ENCODE measurements at regions not wholly inside any gene's neighbourhood (a gene's known extent, or its start where the extent isn't known, plus 50 kb on each side); places are given as distances from the start of the nearest gene placed in this dataset.
A peak's percentile ranks its signal among the peaks of the same experiment; 100 is the strongest.

DNA sequence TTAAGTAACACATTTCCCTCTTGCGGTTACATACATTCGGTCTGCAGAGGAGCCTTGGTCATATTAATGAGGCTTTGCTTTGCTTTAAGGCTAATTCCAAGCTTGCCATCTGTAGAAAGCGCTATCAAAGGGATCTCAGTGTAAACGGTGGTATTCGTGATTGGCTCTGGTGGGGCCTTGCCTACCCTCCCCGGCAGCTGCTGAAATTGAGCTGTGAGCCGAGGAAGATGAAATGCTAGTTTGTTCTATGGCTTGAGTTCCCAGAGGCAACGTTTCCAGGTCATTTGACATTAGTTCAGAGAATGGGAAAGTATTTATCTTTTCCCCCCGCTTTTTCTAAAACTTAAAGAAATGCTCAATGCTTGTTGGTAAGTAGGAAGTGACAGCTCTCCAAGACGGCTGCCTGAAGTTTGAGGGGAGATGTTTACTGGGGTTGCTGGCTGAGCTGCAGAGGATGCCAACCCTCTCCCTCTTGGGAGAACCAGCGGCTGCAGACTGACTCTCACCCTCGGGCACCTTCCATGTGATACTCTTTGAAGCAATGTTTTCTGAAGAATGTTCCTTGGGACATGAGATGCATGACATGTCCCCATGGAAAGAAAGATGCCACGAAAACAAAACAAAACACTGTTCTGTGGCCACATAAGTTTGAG lies 458.7 kb upstream of the EEF2KMT start:
- DNase-seq = no peak

DNA sequence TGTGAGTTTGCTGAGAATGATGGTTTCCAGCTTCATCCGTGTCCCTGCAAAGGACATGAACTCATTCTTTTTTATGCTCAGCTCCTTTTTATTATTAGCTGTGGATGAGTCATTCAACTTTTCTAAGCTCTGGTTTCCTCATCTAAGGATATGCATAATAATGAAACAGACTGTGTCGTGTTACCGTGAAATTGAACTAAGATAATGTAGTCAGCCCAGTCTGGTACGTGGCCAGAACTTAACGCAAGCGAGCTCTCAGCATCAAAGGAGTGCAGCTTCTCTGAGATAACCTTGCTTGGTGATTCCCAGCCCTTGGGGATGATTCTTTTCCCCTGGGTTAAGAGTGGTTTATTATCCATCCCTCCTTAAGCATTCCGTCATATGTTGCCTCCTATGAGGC lies 454.3 kb upstream of the EEF2KMT start:
- no peak for DNase-seq

DNA sequence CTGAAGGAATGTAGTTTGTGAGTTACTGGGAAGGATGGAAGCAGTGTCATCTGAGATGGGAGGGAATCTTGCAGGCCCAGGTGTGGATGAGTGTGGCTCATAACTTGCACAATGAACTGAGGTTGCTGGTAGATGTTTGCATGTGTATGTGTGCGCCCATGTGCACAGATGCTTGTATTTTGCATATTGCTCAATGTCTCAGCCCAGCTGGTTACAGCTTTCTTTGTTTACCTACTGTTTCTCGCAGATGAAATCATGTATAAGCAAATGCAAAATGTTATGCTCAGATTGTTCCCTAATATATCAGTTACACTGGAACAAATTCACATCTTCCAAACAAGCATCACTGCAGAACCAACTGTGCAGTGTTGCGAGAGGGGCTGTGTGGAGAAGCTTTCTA lies 452.2 kb upstream of the EEF2KMT start:
- no peak for DNase-seq

DNA sequence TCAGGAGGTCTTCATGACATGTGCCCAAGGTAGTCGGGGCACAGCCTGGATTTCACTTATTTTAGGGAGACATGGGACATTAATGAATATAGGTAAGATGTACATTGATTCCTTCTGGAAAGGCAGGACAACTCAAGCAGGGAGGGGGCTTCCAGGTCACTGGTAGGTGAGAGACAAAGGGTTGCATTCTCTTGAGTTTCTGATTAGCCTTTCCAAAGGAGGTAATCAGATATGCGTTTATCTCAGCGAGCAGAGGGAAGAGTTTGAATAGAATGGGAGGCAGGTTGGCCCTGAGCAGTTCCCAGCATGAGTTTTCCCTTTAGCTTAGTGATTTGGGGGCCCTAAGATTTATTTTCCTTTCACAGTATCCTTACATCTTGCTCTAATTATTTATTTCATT lies 443.8 kb upstream of the EEF2KMT start:
- DNase-seq = no peak

DNA sequence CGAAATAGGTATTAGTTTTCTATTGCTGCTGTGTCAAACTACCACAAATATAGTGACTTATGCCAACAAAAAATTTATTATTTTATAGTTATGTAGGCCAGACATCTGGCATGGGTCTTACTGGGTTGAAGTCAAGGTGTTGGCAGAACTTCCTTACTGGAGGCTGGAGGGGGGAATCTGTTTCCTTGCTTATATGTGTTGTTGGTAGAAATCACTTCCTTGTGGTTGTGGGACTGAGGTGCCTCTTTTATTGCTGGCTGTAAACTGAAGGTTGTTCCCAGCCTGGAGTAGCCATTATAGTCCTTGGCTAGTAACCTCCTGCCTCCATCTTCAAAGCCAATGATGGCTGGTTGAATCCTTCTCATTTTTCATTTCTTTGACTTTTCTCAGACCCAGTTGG lies 439.8 kb upstream of the EEF2KMT start:
- DNase-seq = no peak

DNA sequence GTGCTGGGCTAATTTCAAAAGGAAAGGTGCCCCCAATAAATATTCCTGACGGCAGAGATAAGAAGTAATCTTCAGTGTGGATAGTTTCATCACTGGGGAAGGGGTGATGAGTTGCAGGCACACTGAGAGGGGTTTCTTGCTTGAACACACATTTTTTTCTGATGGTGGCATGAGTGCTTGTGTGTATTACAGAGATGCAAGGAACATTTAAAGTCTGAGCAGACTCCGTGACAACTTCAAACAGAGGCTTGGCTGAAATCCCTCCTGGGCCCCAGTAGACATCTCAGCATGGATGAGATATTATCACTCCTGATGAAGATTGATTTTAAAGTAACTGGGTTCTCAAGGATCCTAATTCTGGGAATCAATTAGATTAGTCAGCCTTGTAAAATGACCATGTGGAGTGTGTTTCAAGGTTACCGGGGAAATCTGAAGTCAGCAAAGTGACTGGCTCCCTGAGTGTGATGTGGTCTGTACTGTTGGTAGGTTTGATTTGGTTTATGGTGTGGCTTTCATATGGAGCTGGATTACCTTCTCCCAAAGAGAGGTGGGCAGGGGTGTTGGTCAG lies 435.8 kb upstream of the EEF2KMT start:
- DNase-seq = no peak

DNA sequence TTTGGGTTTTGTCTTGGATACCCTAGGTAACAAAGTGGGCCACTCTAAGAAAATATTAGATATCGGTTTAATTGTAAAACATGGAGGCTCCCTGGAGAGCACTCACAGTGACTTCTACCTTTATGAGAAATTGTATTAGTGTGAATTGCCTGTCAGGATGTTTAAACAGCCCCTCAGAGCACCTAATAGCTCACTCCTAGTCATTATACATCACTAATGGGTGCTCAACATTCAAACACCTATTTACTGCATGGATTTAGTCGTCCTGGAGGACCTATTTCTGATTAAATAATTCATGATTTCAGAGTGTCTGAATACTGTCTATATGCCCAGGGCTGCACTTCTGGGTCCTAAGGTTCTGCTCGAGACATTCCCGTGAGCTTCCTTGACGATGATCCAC lies 430.2 kb upstream of the EEF2KMT start:
- no peak for DNase-seq

DNA sequence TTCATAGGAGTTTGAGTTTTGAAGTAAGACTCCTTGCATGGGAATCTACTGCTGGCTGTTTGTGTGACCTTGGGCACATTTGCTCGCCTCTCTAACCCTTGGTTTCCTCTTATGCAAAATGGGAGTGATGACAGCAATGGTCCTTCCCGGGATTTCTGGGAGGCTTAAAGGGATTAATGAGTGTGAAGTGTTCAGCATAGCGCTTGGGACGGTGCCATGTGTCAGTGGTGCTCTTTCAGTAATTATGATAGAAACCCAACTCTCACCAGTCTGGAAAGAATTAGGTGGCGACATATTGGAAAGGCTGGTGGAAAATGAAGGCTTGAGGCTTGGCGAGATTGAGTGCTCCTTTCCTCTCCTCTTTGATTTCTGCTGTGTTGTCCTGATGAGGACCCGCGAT lies 429.2 kb upstream of the EEF2KMT start:
- no peak for DNase-seq

DNA sequence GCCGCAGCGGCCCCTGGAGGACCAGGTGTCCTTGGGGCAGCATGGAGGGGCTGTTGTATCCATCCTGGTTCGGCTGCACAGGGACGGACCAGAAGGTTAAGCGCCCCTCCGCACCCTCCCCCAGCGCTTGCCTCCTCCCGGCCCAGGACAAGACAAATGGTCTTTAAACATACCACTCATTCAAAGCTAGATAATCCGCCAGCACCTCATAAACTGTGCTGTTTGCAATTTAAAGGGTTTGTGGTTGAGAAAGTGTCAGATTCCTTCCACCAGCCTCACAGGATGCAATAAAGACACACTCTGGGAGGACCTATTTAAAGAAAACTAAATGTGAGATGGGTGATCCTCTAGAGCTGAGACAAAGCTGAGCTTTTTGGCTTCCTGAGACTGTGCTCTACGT lies 426.2 kb upstream of the EEF2KMT start:
- no peak for DNase-seq

DNA sequence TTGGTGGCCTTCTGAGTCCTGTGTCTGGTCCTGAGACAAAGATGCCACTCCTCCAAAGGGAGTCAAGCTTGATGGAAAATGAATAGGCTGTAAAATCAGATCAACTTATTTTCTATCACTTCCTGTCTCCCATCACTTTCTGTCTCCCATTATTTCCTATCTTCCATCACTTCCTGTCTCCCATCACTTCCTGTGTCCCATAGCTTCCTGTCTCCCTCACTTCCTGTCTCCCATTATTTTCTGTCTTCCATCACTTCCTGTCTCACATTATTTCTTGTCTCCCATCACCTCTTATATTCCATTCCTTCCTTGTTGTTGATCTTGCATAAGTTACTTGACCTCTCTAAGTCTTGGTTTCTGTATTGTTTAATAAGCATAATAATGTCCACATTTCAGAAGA lies 418.5 kb upstream of the EEF2KMT start:
- no peak for DNase-seq

DNA sequence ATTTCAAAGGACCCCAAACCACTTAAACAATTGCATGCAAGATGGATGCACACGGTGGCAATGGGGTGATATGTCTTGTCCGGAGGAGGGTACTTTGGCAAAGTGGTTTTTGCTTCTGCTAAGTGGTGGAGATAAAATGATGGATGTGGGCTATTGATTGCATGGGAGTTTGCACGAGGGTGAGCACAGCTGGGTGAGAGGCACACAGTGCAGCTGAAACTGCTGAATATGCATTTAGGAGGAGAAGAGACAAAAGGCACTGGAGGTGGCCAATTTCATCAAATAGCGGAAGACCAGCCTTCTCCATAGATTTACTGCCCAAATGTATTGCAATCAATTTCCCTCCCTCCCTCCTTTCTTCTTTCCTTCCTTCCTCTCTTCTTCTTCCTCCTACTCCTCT lies 414.4 kb upstream of the EEF2KMT start:
- no peak for DNase-seq

DNA sequence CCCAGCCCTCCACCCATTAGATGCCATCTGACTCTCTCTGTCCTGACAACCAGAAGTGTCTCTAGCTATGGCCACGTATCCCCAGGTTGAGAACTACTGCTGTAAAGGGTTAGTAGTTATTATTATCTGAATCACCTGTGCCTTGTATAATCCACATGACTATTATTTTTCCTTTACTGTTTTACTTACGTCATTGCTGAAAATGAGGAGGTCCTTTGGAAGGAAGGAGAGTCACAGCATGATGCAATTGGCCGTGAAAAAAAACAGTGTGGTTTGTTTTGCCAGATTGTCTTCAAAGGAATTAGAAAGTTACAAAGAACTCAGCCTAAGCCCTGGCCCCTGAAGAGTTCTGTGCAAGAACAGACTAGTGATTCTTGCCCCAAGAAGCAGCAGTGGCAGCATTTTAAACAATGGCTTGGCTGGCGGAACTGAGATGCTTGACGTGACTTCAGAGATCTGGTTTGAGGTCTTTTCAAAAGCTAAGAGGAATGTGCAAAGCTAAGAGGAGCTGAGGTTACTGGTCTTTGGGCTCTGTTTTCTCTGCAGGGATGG lies 413.3 kb upstream of the EEF2KMT start:
- no peak for DNase-seq

DNA sequence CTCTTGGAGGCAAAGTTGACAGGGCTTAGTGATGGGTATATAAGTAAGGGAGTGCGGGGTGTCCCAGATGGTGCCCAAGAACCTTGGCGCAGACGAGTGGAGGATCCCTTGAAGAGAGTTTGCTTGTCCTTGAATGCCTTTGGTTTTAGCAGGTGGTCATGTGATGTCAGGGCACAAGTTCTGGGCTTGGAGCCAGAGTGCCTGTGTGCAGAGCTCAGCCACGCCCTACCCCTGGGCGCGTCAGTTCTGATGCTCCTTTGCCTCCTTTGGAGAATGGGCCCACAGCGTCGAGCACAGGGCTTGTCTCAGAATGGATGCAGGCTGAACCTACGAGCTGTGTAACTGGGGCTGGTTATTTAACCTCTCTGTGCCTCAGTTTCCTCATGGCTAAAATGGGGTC lies 412.2 kb upstream of the EEF2KMT start:
- no peak for DNase-seq

DNA sequence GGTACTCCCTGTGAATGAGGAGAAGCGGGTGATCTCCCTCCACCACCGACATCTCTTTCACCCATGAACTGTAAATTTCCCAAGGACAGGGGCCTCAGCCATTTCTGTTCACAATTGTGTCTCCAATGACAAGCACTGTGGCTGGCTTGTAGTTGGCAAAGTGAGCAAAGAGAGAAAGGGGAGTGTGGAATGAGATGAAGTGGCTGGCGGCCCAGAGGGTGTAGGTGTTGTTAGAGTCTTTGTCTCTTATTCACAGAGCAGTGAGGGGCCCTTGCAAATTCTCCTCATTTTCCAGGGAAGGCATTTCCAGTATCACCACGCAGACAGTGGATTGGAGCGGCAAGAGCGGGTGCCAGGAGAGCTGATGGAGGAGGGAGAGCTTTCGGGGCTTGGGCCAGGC lies 411.7 kb upstream of the EEF2KMT start:
- DNase-seq = no peak

DNA sequence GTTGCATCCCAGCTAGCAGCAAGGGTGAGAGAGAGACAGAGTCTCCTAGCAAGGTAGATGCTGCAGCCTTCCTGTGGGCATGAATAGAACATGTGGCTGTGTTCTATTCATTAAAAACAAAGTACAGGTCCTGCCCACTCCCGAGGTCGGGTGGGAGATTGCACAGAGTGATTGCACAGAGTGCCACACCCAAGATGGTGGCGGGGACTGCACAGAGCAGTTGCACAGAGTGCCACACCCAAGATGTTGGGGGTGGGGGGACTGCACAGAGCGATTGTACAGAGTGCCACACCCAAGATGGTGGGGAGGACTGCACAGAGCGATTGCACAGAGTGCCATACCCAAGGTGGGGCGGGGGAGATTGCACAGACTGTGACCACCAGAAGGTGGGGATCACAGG lies 410.8 kb upstream of the EEF2KMT start:
- no peak for DNase-seq

DNA sequence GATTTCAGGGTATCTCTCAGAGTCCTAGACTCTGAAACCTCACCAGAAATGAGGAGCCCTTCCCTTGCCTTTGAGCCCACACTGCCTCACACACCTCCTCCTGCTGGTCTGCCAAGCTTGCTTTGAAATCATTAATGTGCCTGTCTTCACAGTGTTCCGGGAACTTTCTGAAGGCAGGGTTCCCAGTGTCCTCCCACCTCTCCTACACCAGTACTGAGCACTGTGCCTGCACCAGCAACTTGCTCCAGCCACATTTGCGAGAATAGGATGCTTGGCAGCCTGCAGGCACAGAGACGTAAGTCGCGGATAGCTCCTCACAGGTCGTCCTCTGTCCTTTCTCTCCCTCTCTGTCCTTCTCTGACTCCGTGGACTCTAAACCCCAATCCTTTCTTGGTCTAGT lies 408.4 kb upstream of the EEF2KMT start:
- DNase-seq = no peak

DNA sequence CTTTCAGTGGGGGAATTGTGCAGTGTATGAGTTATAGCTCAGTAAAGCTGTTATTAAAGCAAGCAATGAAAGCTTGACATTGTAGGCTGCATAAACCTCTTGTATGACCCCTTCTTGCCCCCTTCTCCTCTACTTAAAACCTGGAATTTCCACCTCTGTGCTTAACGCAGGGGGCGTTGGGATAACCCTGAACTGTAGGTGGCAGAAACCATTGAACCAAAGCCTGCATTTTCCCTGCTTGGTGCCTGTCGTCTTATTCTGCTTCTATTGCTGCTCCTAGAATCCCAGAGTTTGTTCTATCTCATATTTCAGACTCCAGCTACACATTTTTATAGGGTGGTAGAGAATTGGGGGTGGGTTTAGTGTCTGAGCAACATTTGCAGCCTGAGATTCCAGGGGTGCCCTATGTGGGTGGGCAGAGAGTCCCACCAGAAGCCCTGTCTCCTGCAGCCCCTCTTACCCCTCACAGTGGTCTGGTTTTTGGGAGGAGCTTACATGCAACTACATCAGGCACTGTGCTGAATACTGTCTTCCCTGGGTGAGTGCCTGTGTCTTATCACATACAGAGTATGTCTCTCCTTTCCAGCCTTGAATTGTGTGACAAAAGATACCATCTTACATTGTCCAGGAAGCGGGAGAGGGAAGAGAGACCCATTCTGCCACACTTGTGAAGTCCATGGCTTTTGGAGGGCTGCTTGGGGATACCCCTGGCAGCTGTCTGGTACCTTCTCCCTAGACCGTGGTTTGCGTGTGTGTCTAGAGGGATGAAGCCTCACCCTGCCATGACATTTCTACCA lies 407.7 kb upstream of the EEF2KMT start:
- no peak for DNase-seq

DNA sequence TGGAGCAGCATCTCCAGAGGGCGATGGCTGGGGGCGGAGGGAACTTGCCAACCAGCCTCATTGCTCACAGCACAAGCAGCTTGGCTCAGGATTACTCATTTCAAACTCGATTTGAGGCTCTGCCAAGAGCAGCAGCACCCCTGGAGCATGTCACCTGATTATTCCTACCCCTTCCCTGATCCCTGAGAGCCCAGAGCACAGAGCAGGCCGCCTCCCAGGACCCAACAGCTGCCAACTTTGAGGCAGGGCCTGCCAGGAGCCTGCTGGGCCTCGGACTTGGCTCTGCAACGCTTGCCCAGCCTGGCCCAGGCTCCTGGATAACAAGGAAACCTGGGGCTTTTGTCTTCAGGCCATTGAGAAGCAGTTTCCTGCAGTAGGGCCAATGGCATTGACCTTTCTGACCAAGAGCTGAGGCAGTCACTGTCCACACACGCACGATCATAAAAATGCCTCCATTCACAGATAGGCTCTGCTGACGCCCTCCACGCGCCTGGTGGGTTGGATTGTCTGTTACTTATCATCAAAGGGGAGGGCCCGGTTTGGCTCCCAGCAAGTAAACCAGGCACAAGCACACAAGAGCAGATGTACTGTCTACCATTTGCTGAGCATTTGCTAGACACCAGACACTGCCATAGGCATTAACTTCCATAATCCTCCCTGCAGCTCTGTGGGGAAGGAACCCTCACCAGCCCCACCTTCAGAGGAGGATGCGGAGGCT lies 406.6 kb upstream of the EEF2KMT start:
- no peak for DNase-seq

DNA sequence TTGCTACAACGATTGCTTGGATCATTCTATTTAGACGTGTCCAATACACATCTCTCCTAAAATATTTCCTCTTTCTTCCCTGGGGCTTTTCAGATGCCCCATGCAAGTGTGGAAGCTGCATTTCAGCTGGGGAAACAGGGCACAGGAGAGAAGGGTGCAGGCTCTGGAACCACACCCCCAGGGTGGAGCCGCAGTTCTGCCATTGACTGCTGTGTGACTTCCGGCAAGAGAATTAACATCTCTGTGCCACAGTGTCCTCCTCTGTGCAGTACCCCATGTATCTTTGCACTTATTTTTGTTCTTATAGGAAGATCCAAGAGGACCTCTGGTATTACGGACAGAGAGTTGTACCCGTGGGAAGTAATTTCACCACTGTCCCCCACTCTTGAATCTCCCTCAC lies 405.3 kb upstream of the EEF2KMT start:
- DNase-seq = no peak

DNA sequence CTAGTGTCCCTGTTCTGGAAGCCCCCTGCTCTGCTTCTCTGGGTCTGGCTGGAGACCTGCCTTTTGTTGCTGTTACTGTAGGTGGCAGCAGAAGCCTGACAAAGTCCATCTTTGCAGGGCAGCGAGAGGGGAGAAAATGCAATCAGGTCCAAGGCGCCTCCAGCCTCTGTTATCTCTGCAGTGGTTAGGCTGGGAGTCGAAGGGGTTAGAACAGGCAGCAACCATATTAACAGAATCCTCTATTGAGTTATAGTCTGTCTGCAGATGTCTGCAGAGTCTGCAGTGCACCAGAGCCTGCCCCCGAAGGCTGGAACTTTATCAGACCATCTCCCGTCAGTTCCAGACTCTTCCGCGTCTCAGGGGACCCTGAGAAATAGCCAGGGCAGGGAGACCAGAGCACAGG lies 404.9 kb upstream of the EEF2KMT start:
- no peak for DNase-seq

DNA sequence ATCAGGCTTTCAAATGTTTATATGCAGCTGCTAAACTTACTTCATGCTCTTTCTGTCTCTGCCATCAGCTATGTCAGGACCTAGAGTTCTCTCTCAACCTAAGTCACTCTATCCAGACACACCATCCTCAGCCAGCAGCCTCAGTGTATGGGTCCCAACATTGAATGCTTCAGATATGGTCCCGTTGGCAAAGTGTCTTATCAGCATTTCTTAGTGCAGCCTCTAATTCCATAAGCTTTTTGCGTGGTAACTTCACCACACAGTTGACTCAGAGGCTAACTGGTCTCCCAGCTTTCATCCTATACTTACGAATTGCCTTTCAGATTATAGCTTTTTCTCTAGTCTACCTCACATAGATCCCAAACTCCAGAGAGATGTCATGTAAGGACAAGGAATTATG lies 402.9 kb upstream of the EEF2KMT start:
- DNase-seq = no peak

DNA sequence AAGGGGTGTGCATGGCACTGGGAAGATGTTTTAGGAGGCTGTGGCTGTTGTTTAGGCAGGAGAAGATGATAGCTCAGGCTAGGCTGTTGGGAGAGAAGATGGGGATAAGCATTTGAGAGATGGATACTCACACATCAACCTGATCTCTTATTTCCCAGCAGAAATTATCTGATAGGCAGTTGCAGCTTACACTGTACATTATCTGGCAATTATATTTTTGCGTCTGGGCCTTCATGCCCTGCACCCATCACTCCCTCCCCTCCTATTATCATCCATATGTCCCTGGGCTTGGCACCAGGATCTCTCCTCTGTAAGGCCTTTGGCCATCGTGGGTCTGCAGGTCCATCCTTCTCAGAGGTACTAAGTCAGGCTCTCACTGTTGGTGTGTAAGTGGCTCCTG lies 401.0 kb upstream of the EEF2KMT start:
- DNase-seq = no peak

DNA sequence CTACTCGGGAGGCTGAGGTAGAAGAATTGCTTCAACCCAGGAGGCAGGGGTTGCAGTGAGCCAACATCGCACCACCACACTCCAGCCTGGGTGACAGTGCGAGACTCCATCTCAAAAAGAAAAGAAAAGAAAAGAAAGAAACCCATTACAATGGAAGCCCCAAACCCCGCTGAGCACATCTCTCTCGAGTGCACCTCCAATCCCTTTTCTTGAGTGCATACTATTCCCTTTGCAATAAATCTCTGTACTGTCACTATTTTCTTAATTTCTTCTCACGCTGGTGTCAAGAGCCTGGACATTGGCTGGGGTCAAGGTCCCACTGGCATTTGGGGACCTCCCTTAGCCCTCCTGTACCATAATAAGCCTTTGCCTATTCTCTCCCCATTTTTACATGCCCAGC lies 398.4 kb upstream of the EEF2KMT start:
- DNase-seq = no peak

DNA sequence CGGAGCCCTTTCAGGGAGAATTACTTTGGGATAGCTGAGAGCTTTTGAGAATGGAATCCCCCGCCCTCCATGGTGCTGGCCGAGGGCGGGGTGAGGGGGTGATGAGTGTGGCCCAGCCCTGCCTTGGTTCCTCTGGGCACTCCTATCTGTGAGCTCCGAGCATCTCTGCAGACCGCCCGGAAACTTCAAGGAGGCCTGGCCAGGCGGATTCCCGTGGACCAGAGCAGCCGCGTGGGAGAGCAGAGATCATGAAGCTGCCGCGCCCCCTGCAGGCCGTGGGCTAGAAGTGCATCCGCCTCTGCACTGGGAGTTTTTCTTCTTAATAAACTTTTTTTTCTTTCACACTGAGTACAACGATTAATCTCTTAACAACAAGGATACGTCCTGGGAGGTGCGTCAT lies 392.9 kb upstream of the EEF2KMT start:
- peak; percentile 5 for DNase-seq
